ENCODE measurements at regions not wholly inside any gene's neighbourhood (a gene's known extent, or its start where the extent isn't known, plus 50 kb on each side); places are given as distances from the start of the nearest gene placed in this dataset.
"Not testable (repeated sequence)": the region's sequence is repeated elsewhere in the genome, so short reads cannot be mapped to it uniquely, and the experiment has no call there.

DNA sequence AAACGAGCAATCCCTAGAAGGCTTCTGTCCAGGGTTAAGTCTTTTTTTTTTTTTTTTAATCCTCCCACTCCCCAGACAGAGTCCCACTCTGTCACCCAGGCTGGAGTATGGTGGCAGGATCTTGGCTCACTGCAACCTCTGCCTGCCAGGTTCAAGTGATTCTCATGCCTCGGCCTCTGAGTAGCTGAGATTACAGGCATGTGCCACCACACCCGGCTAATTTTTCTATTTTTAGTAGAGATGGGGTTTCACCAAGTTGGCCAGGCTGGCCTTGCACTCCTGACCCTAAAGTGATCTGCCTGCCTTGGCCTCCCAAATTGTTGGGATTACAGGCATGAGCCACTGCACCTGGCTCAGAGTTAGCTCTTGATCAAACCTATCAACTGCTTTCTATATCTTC, 67.1 kb upstream of the PTPRG start:
- POLR2A ChIA-PET; H3K4me3 ChIP-seq (ENCODE audit: low read depth, low read length); H3K27ac ChIP-seq (ENCODE audit: extremely low read depth, low read depth, low read length); H3K4me1 ChIP-seq (ENCODE audit: control insufficient read depth, insufficient read depth, low read length); H3K9me3 ChIP-seq (ENCODE audit: control insufficient read depth, insufficient read depth, low read depth, low read length); H3K36me3 ChIP-seq (ENCODE audit: control insufficient read depth in 2 of 2, insufficient read depth in 1 of 2, low read length in 2 of 2): not testable (repeated sequence)
- CTCF ChIA-PET = interaction anchor here (0.6 kb wide), 1 partner anchor 1467 kb away, joined by 7 read pairs; no protein-coding TSS in a partner anchor

DNA sequence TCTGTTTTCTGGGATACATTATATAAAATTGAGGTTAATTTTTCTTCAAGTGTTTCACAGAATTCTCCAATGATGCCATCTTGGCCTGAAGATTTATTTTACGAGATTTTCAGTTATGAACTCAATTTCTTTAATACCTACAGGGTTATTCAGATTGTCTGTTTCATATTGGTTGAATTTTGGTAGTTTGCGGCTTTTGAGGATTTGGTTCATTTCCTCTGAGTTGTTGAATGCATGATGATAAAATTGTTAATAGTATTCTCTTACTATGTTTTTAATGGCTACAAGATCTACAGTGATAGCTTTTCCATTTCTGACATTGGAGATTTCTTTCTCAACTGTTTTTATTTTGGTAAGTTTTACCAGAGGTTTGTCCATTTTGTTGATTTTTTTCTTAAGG, 63.9 kb upstream of the PTPRG start:
- Histone ChIP-seq H3K4me1 (ENCODE audit: control insufficient read depth, insufficient read depth, low read length) (no peaks in the 10 kb centered on the region), H3K9me3 (ENCODE audit: control insufficient read depth, insufficient read depth, low read depth, low read length) (no peaks in the 10 kb centered on the region), H3K27ac (ENCODE audit: extremely low read depth, low read depth, low read length) (no peak overlapping the region), H3K36me3 (ENCODE audit: control insufficient read depth in 2 of 2, insufficient read depth in 1 of 2, low read length in 2 of 2) (no peaks in the 10 kb centered on the region), H3K4me3 (ENCODE audit: low read depth, low read length) (no peak overlapping the region)
- CTCF ChIA-PET = no interaction called here
- POLR2A ChIA-PET = no interaction called here
- TF ChIP-seq ZSCAN30 (tag by site-specific recombination; IDR thresholded peaks at IDR 0.05) = no peak
- no peak for TF ChIP-seq GLIS1 (tag by site-specific recombination; IDR thresholded peaks at IDR 0.05)
- TF ChIP-seq ZNF16 (tag by site-specific recombination; IDR thresholded peaks at IDR 0.05; ENCODE audit: low read depth) = no peak
- no peak for TF ChIP-seq ZNF19 (tag by site-specific recombination; IDR thresholded peaks at IDR 0.05; ENCODE audit: low read depth)
- no peak for TF ChIP-seq ZNF747 (tag by site-specific recombination; IDR thresholded peaks at IDR 0.05)
- TF ChIP-seq, protein P1, sequence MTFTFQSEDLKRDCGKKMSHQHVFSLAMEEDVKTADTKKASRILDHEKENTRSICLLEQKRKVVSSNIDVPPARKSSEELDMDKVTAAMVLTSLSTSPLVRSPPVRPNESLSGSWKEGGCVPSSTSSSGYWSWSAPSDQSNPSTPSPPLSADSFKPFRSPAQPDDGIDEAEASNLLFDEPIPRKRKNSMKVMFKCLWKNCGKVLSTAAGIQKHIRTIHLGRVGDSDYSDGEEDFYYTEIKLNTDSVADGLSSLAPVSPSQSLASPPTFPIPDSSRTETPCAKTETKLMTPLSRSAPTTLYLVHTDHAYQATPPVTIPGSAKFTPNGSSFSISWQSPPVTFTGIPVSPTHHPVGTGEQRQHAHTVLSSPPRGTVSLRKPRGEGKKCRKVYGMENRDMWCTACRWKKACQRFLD (tag by site-specific recombination; IDR thresholded peaks at IDR 0.05) = no peak
- no peak for TF ChIP-seq ZNF610 (tag by site-specific recombination; IDR thresholded peaks at IDR 0.05; ENCODE audit: borderline replicate concordance)
- TF ChIP-seq ZNF544 (tag by site-specific recombination; IDR thresholded peaks at IDR 0.05) = no peak
- TF ChIP-seq, protein P2, sequence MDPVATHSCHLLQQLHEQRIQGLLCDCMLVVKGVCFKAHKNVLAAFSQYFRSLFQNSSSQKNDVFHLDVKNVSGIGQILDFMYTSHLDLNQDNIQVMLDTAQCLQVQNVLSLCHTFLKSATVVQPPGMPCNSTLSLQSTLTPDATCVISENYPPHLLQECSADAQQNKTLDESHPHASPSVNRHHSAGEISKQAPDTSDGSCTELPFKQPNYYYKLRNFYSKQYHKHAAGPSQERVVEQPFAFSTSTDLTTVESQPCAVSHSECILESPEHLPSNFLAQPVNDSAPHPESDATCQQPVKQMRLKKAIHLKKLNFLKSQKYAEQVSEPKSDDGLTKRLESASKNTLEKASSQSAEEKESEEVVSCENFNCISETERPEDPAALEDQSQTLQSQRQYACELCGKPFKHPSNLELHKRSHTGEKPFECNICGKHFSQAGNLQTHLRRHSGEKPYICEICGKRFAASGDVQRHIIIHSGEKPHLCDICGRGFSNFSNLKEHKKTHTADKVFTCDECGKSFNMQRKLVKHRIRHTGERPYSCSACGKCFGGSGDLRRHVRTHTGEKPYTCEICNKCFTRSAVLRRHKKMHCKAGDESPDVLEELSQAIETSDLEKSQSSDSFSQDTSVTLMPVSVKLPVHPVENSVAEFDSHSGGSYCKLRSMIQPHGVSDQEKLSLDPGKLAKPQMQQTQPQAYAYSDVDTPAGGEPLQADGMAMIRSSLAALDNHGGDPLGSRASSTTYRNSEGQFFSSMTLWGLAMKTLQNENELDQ (tag by site-specific recombination; IDR thresholded peaks at IDR 0.05; ENCODE audit: low read depth) = no peak
- no peak for TF ChIP-seq ZNF140 (tag by site-specific recombination; IDR thresholded peaks at IDR 0.05)

DNA sequence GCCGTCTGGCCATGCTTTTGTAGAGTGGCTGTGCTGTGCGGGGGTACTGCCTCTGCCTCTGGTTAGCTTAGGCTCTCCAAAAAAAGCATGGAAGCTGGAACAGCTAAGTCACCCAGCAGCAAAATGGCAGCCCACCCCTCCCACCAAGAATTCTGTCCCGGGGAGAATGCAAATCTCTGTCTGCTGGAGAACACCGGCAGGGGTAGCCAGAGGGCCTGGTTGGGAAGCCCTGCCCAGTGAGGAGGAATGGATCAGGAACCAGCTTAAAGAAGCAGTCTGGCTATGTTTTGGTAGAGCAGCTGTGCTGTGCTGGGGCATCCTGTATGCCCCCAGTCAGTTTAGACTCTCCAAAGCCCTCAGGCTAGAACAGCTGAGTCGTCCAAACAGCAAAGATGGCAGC, 56.2 kb upstream of the PTPRG start:
- H3K36me3 ChIP-seq (ENCODE audit: control insufficient read depth in 2 of 2, insufficient read depth in 1 of 2, low read length in 2 of 2) = no peaks in the 10 kb centered on the region
- CTCF ChIA-PET = no interaction called here
- no peaks in the 10 kb centered on the region for H3K4me1 ChIP-seq (ENCODE audit: control insufficient read depth, insufficient read depth, low read length)
- TF ChIP-seq ZNF837 (tag by site-specific recombination; IDR thresholded peaks at IDR 0.05) (no peak), ZNF629 (tag by site-specific recombination; IDR thresholded peaks at IDR 0.05) (no peak), OSR2 (tag by site-specific recombination; IDR thresholded peaks at IDR 0.05) (no peak), ZSCAN30 (tag by site-specific recombination; IDR thresholded peaks at IDR 0.05) (no peak), KLF16 (tag by site-specific recombination; IDR thresholded peaks at IDR 0.05) (no peak), ZBTB17 (tag by site-specific recombination; IDR thresholded peaks at IDR 0.05) (no peak), ZNF140 (tag by site-specific recombination; IDR thresholded peaks at IDR 0.05) (no peak), ZNF626 (tag by site-specific recombination; IDR thresholded peaks at IDR 0.05) (no peak), KLF10 (tag by site-specific recombination; IDR thresholded peaks at IDR 0.05) (no peak), ZNF354C (tag by site-specific recombination; IDR thresholded peaks at IDR 0.05; ENCODE audit: borderline replicate concordance, low read depth) (no peak), ZNF146 (tag by site-specific recombination; IDR thresholded peaks at IDR 0.05) (no peak), MZF1 (tag by site-specific recombination; IDR thresholded peaks at IDR 0.05; ENCODE audit: borderline replicate concordance) (no peak), ZFP3 (tag by site-specific recombination; IDR thresholded peaks at IDR 0.05; ENCODE audit: low read depth) (no peak), GLI4 (tag by site-specific recombination; IDR thresholded peaks at IDR 0.05) (no peak)
- TF ChIP-seq, protein P3, sequence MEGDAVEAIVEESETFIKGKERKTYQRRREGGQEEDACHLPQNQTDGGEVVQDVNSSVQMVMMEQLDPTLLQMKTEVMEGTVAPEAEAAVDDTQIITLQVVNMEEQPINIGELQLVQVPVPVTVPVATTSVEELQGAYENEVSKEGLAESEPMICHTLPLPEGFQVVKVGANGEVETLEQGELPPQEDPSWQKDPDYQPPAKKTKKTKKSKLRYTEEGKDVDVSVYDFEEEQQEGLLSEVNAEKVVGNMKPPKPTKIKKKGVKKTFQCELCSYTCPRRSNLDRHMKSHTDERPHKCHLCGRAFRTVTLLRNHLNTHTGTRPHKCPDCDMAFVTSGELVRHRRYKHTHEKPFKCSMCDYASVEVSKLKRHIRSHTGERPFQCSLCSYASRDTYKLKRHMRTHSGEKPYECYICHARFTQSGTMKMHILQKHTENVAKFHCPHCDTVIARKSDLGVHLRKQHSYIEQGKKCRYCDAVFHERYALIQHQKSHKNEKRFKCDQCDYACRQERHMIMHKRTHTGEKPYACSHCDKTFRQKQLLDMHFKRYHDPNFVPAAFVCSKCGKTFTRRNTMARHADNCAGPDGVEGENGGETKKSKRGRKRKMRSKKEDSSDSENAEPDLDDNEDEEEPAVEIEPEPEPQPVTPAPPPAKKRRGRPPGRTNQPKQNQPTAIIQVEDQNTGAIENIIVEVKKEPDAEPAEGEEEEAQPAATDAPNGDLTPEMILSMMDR (tag by site-specific recombination; IDR thresholded peaks at IDR 0.05) = no peak
- TF ChIP-seq, protein P4, sequence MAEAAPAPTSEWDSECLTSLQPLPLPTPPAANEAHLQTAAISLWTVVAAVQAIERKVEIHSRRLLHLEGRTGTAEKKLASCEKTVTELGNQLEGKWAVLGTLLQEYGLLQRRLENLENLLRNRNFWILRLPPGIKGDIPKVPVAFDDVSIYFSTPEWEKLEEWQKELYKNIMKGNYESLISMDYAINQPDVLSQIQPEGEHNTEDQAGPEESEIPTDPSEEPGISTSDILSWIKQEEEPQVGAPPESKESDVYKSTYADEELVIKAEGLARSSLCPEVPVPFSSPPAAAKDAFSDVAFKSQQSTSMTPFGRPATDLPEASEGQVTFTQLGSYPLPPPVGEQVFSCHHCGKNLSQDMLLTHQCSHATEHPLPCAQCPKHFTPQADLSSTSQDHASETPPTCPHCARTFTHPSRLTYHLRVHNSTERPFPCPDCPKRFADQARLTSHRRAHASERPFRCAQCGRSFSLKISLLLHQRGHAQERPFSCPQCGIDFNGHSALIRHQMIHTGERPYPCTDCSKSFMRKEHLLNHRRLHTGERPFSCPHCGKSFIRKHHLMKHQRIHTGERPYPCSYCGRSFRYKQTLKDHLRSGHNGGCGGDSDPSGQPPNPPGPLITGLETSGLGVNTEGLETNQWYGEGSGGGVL (tag by site-specific recombination; IDR thresholded peaks at IDR 0.05) = no peak
- TF ChIP-seq, protein P1 (tag by site-specific recombination; IDR thresholded peaks at IDR 0.05) = no peak
- POLR2A ChIA-PET = no interaction called here
- no peaks in the 10 kb centered on the region for H3K9me3 ChIP-seq (ENCODE audit: control insufficient read depth, insufficient read depth, low read depth, low read length)
- no peak overlapping the region for H3K27ac ChIP-seq (ENCODE audit: extremely low read depth, low read depth, low read length)
- H3K4me3 ChIP-seq (ENCODE audit: low read depth, low read length) = no peak overlapping the region

Measured in HEK293 (cell line).